HL-60 (cell line): ENCODE measurements at regions not wholly inside any gene's neighbourhood (a gene's known extent, or its start where the extent isn't known, plus 50 kb on each side); places are given as distances from the start of the nearest gene placed in this dataset.

Experiments used
- DNase-seq, 2 experiments: peaks; one replicate each; pipeline ENCODE4 v3.0.0-alpha.2; 2010 to 2020; ENCODE audit warnings: low read depth in 1 of 2, low spot score in 1 of 2
- H3K27ac ChIP-seq: fragments of 250-450 bp; sonication (Bioruptor Pico); replicated peaks from 2 replicates; pipeline ENCODE4 v1.5.1; 2020; ENCODE audit warnings: mild to moderate bottlenecking, moderate library complexity
- H3K27me3 ChIP-seq: fragments of 250-450 bp; sonication (Bioruptor Pico); 2 replicates; pipeline ENCODE4 v1.5.1; 2021; ENCODE audit warnings: mild to moderate bottlenecking, moderate library complexity; ENCODE audit not compliant: insufficient read depth, poor library complexity, severe bottlenecking
- H3K4me3 ChIP-seq: replicated peaks from 2 replicates; pipeline ENCODE4 v1.5.1; 2011; ENCODE audit warnings: mild to moderate bottlenecking, control low read depth, low read length; ENCODE audit not compliant: insufficient read depth
- GABPA ChIP-seq: IDR thresholded peaks from 2 replicates; pipeline ENCODE4 v1.6.1; 2012; ENCODE audit warnings: low read depth
- POLR2AphosphoS5 ChIP-seq: IDR thresholded peaks from 2 replicates; pipeline ENCODE4 v1.6.1; 2012; ENCODE audit warnings: low read depth
- SPI1 ChIP-seq: IDR thresholded peaks from 2 replicates; pipeline ENCODE4 v1.6.1; 2012; ENCODE audit warnings: low read depth, mild to moderate bottlenecking, borderline replicate concordance
- TF ChIP-seq, protein P1 (sequence below): IDR thresholded peaks from one replicate; pipeline ENCODE4 v1.5.1; 2011; ENCODE audit warnings: low read length, control low read depth, inconsistent platforms; ENCODE audit not compliant: insufficient read depth
- TF ChIP-seq, protein P2 (sequence below): IDR thresholded peaks from 2 replicates; pipeline ENCODE4 v1.6.1; 2012; ENCODE audit warnings: low read depth; ENCODE audit not compliant: insufficient replicate concordance

DNA sequence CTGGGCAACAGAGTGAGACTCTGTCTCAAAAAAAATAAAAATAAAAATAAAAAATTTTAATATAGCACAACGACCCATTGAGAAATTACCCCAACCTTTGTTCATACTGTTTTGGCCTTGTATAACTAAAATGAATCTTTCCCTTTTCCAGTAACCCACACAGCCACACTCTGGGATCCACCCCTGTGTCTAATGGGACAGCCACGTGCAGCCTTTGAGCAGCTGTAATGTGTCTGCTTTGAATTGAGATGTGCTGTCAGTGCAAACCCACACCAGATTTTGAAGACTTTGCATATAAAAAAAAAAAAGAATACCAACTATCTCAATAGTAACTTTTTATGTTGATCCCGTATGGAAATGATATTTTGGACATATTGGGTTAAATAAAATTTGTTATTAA lies 112.7 kb upstream of the UBL3 start:
- TF ChIP-seq SPI1, result no peak
- TF ChIP-seq, protein P1, sequence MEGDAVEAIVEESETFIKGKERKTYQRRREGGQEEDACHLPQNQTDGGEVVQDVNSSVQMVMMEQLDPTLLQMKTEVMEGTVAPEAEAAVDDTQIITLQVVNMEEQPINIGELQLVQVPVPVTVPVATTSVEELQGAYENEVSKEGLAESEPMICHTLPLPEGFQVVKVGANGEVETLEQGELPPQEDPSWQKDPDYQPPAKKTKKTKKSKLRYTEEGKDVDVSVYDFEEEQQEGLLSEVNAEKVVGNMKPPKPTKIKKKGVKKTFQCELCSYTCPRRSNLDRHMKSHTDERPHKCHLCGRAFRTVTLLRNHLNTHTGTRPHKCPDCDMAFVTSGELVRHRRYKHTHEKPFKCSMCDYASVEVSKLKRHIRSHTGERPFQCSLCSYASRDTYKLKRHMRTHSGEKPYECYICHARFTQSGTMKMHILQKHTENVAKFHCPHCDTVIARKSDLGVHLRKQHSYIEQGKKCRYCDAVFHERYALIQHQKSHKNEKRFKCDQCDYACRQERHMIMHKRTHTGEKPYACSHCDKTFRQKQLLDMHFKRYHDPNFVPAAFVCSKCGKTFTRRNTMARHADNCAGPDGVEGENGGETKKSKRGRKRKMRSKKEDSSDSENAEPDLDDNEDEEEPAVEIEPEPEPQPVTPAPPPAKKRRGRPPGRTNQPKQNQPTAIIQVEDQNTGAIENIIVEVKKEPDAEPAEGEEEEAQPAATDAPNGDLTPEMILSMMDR, result no peak
- TF ChIP-seq, protein P2, sequence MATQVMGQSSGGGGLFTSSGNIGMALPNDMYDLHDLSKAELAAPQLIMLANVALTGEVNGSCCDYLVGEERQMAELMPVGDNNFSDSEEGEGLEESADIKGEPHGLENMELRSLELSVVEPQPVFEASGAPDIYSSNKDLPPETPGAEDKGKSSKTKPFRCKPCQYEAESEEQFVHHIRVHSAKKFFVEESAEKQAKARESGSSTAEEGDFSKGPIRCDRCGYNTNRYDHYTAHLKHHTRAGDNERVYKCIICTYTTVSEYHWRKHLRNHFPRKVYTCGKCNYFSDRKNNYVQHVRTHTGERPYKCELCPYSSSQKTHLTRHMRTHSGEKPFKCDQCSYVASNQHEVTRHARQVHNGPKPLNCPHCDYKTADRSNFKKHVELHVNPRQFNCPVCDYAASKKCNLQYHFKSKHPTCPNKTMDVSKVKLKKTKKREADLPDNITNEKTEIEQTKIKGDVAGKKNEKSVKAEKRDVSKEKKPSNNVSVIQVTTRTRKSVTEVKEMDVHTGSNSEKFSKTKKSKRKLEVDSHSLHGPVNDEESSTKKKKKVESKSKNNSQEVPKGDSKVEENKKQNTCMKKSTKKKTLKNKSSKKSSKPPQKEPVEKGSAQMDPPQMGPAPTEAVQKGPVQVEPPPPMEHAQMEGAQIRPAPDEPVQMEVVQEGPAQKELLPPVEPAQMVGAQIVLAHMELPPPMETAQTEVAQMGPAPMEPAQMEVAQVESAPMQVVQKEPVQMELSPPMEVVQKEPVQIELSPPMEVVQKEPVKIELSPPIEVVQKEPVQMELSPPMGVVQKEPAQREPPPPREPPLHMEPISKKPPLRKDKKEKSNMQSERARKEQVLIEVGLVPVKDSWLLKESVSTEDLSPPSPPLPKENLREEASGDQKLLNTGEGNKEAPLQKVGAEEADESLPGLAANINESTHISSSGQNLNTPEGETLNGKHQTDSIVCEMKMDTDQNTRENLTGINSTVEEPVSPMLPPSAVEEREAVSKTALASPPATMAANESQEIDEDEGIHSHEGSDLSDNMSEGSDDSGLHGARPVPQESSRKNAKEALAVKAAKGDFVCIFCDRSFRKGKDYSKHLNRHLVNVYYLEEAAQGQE, result no peak
- no peak for TF ChIP-seq POLR2AphosphoS5
- no peak for TF ChIP-seq GABPA
- DNase-seq, result no peak
- Histone ChIP-seq H3K27ac (no peak overlapping the region), H3K27me3 (no peaks in the 10 kb centered on the region), H3K4me3 (no peak overlapping the region)

GRCh38 chr13:29961036-29961670 lies 110.7 kb upstream of the UBL3 start:
- no peak for DNase-seq
- Histone ChIP-seq H3K4me3 (no peak overlapping the region), H3K27ac (no peak overlapping the region), H3K27me3 (no peaks in the 10 kb centered on the region)
- no peak for TF ChIP-seq GABPA
- no peak for TF ChIP-seq POLR2AphosphoS5

DNA sequence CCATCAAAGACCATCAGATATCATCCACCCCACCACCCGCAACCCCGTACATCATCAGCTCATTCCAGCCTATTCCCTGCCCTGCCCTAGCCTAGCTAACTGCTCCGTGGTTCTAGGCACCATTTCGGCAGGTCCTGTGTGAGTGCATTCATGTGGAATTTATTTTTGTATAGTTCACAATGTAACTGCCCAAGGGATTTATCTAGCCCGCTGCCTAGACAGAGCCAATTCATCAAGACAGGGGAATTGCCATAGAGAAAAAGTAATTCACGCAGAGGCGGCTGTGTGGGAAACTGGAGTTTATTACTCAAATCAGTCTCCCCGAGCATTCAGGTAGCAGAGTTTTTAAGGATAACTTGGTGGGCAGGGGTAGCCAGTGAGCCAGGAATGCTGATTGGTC lies 109.2 kb upstream of the UBL3 start:
- H3K27me3 ChIP-seq, result no peaks in the 10 kb centered on the region
- TF ChIP-seq, protein P1, result no peak
- TF ChIP-seq, protein P2, result no peak
- TF ChIP-seq POLR2AphosphoS5, result no peak
- no peak for TF ChIP-seq GABPA
- TF ChIP-seq SPI1, result no peak

DNA sequence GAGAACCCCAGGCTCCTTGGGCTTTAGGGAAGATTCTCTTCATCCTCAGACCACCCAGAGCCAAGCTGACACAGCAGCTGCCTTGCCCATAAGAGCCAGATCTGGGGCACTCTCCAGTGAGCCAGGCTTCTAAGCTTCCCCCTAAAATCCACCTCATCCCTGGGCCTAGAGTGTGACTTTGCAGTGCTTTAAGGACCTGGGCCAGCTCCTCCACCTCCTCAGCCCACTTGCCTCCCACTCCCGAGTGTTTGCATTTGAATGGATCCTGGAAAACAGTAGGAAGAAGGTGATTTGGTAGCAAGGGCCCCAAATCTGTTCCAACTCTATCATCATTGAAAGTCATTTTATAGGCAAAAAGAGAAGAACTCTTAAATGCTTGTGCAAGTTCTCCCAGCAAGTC lies 108.7 kb upstream of the UBL3 start:
- H3K4me3 ChIP-seq, result no peak overlapping the region
- TF ChIP-seq SPI1 (no peak), POLR2AphosphoS5 (no peak)
- TF ChIP-seq, protein P2, result peak; percentile 66
- TF ChIP-seq, protein P1, result no peak
- no peak for DNase-seq
- H3K27me3 ChIP-seq, result no peaks in the 10 kb centered on the region
- H3K27ac ChIP-seq, result no peak overlapping the region

More for the DNA sequence above, 109.2 kb upstream of the UBL3 start:
- Histone ChIP-seq H3K4me3 (no peak overlapping the region), H3K27ac (no peak overlapping the region)
- DNase-seq, result no peak
